ENCODE measurements at regions not wholly inside any gene's neighbourhood (a gene's known extent, or its start where the extent isn't known, plus 50 kb on each side); places are given as distances from the start of the nearest gene placed in this dataset.
"Not testable (repeated sequence)": the region's sequence is repeated elsewhere in the genome, so short reads cannot be mapped to it uniquely, and the experiment has no call there.

DNA sequence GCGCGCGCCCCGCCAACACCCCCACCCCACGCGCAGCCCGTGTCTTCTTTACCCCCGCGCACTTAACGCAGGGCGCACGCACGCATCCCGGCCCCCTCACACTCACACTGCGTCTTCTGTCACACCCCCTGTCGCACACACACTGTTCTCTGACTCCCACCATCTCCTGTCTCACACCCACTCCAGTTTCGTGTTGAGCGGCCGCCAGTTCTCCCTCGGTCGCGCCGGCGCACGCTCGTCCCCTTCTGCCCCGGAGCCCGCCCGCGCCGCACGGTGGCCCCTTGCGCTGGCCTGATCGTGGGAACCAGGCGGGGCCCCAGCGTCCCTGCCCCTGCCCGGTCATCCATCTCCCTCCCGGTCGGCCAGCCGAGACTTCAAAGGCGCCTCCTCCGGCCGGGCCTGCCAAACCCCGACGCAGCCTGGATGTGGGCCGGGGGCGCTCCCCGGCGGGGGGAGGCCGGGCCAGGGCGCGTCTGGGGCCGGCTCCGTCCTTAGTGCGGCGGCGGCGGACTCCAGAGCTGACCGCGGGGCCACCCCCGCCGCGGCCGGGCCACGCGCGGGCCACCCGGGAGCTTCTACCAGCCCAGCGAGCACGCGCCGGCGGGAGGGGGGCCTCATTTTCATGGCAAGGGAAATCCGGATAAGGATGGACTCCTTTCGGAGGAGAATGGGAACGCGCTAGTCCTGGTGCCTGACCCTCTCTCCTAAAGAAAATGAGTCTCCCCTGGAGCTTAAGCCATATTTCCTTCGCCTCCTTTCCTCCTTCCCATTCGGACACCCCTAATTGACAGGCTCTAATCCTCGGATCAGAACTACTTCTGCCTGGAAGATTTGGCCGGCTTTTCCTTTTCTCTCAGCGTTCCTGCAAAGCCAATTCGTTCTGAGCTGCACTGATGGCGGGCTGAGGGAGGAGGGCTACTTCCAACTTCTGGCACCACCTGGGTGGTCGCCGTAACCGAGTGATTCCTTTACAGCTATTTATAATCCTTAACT is 82.0 kb upstream of the HMGA2 start:
- no peak for DNase-seq

DNA sequence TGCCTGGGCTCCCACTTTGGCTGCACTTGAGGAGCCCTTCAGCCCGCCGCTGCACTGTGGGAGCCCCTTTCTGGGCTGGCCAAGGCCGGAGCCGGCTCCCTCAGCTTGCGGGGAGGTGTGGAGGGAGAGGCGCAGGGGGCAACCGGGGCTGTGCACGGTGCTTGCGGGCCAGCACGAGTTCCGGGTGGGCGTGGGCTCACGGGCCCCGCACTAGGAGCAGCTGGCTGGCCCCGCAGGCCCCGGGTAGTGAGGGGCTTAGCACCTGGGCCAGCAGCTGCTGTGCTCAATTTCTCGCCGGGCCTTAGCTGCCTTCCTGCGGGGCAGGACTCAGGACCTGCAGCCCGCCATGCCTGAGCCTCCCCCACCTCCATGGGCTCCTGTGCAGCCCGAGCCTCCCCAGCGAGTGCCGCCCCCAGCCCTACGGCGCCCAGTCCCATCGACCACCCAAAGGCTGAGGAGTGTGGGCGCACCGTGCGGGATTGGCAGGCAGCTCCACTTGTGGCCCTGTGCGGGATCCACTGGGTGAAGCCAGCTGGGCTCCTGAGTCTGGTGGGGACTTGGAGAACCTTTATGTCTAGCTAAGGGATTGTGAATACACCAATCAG is 79.9 kb upstream of the HMGA2 start:
- DNase-seq = not testable (repeated sequence)

DNA sequence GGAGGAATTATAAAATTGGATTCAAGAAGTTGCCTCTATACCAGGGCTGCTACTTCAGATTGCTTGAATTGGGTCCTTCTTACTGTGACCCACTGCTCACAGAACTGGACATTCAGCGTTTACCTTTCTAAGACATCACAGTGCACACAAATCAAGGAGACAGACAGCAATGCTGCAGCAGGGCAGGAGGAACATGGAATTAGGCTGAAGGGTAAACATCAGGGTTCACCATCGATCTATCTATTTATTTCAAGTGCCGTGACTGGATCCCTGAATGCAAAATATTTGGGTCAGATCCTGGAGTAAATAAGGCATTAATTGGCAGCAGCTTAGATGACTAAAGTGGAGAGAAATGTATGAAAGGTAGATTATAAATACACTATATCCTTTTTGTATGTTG is 76.9 kb upstream of the HMGA2 start:
- no peak for DNase-seq

DNA sequence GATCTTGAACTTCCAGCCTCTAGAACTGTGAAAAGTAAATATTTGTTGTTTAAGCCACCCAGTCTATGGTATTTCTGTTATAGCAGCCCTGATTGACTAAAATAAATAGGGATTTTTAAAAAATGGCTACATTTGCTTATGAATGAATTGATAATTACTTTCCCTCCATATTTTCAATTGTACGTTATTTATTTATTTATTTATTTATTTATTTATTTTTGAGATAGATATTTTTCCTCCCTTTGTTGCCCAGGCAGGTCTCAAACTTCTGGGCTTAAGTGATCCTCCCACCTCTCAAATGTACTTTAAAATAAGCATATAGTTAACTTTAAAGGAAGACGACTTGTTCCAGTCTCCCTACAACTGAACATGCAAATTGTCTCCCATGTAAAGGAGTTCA is 76.0 kb upstream of the HMGA2 start:
- DNase-seq = no peak

DNA sequence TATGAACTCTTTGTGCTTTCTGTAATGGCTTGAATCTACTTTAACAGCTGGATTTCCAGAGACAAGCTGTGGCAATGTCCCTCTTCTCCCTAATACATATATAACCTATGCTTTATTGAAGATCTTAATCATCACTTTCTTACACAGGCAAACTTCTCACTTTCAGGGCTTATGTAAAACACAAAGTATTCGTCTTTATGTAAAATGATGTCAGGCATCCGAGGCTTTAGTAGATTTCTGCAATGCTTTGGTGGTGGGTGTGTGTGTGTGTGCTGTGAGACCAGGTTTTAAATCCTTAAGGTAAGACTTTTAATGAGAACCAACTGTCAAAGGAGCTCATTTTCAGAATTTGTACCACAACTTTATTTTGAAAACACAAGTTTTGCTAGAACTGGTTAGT is 70.0 kb upstream of the HMGA2 start:
- no peak for DNase-seq

DNA sequence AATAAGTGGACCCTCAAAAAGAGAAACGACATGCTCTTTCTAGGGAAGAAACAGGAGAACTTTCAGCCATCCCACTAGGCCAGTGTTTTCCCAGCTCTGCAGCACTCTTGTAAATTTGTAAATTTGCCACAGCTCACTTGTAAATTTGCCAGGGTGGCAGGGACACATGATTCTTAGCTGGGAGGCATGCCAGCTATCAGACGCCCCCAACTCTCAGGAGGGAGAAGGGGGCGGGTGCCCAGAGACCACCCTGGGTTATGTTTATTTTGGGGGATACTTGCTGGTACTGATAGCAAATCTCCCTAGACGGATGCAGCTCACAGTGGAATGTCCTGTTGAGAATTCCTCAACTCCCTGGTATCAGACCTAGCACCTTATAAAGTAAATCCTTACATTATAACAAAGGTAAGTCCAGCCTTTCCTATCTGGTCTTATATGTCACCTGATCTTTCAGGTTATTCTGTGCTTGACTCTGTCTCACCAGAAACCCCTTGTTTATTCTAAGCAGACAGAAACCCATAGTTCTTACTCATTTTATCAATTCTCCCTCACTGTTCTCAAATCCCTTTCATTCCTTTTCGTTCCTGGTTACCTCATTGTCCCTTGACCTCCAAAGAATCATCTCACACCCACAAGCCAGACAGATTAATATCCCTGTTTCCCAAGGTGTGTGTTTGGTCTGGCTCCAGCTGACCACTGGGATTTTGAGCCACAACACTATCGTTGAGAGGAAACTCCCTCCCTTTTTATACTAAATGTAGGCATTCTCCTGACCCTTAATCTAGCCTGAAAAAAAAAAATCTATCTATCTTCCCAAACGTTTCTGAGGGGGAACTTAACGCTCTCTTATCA is 69.3 kb upstream of the HMGA2 start:
- no peak for DNase-seq

DNA sequence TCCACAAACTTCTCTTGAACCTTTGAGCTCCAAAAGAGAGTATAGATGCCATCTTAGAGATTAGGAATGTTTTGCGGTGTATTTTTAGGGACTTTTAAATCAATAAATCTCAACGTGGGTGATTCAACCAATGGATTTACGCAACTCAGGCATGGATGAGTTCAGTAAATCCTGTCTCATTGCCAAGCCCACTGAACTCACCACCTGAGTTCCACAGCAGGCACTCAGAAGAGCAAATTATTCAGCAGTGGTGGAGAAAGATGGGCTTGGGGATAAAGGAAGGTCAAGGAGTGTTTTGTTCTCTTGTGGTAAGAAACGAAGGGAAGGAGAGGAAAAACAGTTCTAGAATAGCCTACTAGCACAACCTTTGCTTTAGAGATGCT is 68.7 kb upstream of the HMGA2 start:
- no peak for DNase-seq

DNA sequence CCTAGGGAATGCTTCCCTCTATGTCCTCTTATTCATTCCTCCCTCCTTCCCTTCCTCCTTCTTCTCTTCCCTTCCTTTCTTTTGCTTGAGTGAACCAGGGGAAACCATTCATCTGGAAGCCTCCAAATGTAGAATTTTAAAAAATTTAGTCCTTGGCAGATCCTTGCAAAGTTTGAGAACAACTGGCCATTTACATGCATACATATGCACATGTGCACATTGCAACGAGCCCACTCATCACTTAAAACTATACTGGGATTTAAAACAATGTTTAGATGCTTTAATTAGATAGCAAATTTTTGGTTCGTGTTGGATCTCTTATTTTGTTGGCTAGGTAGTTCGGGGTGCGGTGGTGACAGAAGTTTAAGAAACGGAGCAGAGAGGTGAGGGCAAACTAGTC is 68.0 kb upstream of the HMGA2 start:
- no peak for DNase-seq

DNA sequence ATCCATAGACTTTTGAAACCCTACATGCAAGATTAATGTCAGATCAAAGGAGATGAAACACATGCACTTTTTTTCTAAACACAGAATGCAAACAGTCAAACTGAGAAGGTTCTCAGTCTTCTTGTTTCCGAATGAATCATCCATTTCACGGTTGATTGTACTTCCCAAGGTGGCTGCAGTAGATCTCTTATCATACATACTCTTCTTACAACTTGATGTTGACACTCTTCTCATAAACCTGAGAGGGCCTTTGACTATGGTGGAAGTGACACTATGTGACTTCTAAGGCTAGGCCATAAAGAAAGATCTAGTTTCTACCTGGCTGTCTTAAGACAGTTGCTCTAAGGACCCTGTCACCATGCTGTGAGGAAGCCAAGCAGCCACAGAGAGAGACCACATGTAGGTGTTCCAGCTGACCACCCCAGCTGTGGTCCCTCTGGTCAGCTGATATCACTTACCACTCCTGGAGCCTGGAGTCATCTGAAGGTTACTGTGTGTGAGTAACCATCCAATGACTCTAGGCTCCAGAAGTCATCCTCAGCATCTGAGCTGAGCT is 67.2 kb upstream of the HMGA2 start:
- DNase-seq = no peak

DNA sequence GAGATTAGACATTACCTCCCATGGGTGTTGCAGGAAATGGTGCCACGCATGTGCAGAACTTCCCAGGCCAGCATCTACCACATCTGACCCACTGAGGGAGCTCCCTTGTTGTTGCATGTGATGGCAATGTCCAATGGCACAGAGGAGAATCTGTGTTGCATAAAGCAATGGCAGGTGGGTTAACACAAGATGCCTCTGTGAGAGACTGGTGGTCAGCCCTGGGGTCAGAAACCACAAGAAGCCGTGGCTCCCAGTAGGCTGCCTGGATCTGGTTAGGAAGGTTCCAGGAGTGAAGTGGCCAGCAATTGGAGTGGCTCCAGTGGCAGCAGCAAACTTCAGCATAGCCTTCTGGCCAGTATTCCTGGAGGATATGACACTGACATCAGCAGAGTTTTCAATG is 65.9 kb upstream of the HMGA2 start:
- DNase-seq = no peak

DNA sequence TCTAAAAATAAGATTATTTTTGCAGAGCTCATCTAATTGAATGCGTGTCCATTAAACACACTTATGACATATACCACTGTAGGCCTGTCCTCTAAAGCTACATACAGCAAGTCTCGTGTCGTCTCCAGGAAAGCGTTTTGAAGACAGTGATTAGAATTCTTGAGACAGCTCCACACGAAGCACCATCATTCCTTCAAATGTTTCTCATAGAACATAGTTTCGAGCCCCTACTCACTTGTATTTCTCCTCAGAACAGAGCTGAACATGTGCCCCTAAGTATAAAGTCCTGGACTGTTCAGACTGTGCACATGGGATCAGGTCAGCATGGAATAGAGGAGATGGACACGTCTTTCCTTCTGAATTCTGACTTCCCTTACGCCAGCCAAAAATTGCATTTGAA is 64.5 kb upstream of the HMGA2 start:
- no peak for DNase-seq

DNA sequence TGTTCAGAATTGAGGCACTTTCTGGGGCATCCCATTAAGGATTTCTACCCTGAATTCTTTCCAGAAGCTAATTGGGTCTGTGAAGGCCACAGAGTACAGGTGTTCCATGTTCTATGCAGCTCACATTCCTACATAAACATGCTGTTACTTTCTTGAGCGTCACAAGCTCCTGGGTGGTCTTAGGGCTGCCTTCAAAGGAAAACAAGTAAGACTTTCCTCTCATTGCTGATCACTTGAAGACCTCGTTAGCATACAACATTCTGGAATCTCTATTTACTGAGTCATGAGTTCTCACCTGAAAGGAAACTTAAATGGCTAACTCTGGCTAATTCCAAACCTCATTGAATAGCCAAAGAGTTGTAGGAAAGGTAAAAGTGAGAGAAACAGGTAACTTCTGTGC is 63.0 kb upstream of the HMGA2 start:
- DNase-seq = no peak

DNA sequence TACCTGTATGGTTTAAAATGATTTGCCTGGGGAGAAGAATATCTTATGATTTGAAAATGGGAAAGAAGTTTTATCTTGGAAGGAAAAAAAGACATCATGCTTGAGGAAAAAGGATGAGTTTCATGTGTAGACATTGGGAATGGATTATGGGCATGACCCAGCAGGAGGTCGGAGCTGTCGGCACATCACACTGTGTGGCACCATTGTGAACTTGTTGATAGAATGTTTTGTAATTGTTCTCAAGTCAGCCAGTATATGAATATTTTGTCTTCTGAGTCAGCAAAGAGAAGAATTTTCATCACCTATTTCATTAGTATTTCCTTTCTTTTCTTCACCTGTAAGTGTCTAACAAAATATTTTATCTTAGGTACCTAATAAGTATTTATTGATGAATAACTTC is 60.0 kb upstream of the HMGA2 start:
- no peak for DNase-seq

DNA sequence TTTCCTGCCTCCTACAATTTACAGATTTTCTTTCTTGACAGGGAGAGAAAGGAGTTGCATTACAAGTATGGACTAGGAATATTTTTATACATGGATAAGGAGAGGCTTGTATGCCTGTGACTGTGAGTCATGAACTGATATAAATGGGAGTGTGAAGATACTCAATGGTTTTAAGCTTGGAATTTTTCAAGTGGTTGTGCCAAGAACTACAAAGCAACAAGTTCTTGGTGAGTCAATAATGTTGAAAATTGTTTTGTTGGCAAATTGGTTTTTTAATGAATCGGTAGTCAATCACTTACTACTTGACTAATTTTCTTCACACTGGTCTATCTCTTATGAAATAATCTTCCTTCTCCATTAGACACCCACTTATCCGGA is 58.9 kb upstream of the HMGA2 start:
- no peak for DNase-seq

DNA sequence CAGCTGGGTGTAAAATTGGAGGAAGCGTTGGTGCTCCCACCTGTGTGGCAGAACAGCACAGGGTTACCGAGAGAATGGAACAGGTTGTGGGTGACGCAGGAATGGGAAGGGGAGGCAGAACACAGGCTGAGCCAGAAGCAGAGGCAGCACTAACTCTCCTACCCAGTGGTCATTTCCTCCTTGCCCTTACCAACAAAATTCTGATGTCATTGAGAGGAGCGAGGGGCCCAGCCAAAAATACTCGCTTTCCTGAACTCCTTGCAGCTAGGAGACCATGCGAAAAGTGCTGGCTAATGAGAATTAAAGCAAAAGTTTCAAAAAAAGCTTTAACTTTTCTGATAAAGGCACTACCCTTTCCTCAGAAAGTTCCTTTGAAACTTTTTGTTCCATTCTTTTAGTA is 54.4 kb upstream of the HMGA2 start:
- DNase-seq = no peak

Measured in stimulated activated naive CD4-positive, alpha-beta T cell (primary cell).